ENCODE measurements at regions not wholly inside any gene's neighbourhood (a gene's known extent, or its start where the extent isn't known, plus 50 kb on each side); places are given as distances from the start of the nearest gene placed in this dataset.

GRCh38 chr1:90779573-90779972 lies 62.5 kb upstream of the BARHL2 start:
- intact Hi-C loops (cut with DNase I; ENCODE audit: low total_unique reads) = no loop called here
- Histone ChIP-seq H3K4me1 (no peaks in the 10 kb centered on the region), H3K27ac (no peak overlapping the region), H3K36me3 (no peaks in the 10 kb centered on the region), H3K4me3 (no peak overlapping the region), H3K9me3 (no peaks in the 10 kb centered on the region), H3K27me3 (peaks cover 0 to 4% of the 10 kb centered on the region in 2 donors)
- TF ChIP-seq CTCF (IDR thresholded peaks at IDR 0.05) = no peak
- DNase-seq = no peak

DNA sequence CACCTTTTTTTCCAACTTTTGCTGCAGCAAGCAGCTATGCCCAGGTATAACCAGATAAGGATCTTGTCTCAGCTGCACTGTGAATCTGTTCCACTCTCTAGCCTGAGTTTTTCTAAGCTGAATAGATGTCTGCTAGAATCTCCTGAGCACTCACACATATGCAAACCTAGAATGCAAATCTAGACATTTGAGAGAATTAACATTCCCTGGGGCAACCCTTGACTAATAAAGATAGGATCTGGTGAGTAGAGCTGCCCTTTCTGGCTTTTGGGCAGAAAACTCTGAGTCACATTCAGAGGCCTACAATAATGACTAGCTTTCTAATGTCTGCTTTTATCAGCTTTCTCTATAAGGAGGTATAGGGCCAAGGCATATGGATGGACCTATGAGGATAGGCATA lies 61.4 kb upstream of the BARHL2 start:
- no peaks in the 10 kb centered on the region for H3K4me1 ChIP-seq
- peaks cover 0 to 4% of the 10 kb centered on the region in 2 donors for H3K27me3 ChIP-seq
- intact Hi-C loops (cut with DNase I; ENCODE audit: low total_unique reads) = no loop called here
- no peak overlapping the region for H3K4me3 ChIP-seq
- no peak overlapping the region for H3K27ac ChIP-seq
- TF ChIP-seq CTCF (IDR thresholded peaks at IDR 0.05) = no peak
- H3K36me3 ChIP-seq = no peaks in the 10 kb centered on the region
- no peak for DNase-seq
- H3K9me3 ChIP-seq = no peaks in the 10 kb centered on the region

DNA sequence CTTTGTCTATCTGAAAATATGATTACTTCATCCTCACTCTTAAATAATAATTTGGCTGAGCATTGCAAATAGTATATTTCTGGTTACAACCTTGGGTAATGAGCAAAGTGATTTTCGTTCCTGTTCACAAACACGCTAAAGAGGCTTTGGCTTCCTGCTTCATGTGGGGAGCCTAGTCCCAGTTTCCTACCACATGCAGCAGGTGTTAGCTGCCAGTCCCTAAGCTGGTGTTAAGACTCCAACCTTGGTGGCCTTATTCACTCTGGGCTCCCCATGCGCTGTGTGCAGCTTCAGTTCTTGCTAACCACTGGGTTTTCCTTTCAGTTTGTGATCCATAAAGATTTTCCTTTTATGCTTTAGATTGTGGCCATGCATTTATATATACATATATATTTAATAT lies 56.7 kb upstream of the BARHL2 start:
- H3K4me3 ChIP-seq = no peak overlapping the region
- H3K27ac ChIP-seq = no peak overlapping the region
- DNase-seq = no peak

GRCh38 chr1:90768826-90769225 lies 51.7 kb upstream of the BARHL2 start:
- Histone ChIP-seq H3K9me3 (no peaks in the 10 kb centered on the region), H3K27ac (no peak overlapping the region), H3K4me3 (no peak overlapping the region), H3K27me3 (peaks cover 0 to 5% of the 10 kb centered on the region in 2 donors), H3K4me1 (no peaks in the 10 kb centered on the region), H3K36me3 (no peaks in the 10 kb centered on the region)
- no peak for TF ChIP-seq CTCF (IDR thresholded peaks at IDR 0.05)
- intact Hi-C loops (cut with DNase I; ENCODE audit: low total_unique reads) = no loop called here
- no peak for DNase-seq

More for the DNA sequence above, 56.7 kb upstream of the BARHL2 start:
- intact Hi-C loops (cut with DNase I; ENCODE audit: low total_unique reads) = no loop called here
- Histone ChIP-seq H3K36me3 (no peaks in the 10 kb centered on the region), H3K9me3 (no peaks in the 10 kb centered on the region), H3K4me1 (no peaks in the 10 kb centered on the region), H3K27me3 (peaks cover 0 to 4% of the 10 kb centered on the region in 2 donors)
- no peak for TF ChIP-seq CTCF (IDR thresholded peaks at IDR 0.05)

- Histone ChIP-seq H3K9me3 (no peaks in the 10 kb centered on the region), H3K36me3 (no peaks in the 10 kb centered on the region), H3K27me3 (peaks cover 0 to 8% of the 10 kb centered on the region in 2 donors), H3K4me1 (no peaks in the 10 kb centered on the region), H3K27ac (no peak overlapping the region), H3K4me3 (no peak overlapping the region)
- intact Hi-C loops (cut with DNase I; ENCODE audit: low total_unique reads) = no loop called here
- no peak for TF ChIP-seq CTCF (IDR thresholded peaks at IDR 0.05)
- no peak for DNase-seq
Measured at GRCh38 chr1:90768098-90768497, 51.0 kb upstream of the BARHL2 start.
